Effector memory CD4-positive, alpha-beta T cell (primary cell): ENCODE measurements at regions not wholly inside any gene's neighbourhood (a gene's known extent, or its start where the extent isn't known, plus 50 kb on each side); places are given as distances from the start of the nearest gene placed in this dataset.
"Not testable (repeated sequence)": the region's sequence is repeated elsewhere in the genome, so short reads cannot be mapped to it uniquely, and the experiment has no call there.

Source experiments
- DNase-seq, 3 donors: peaks; one replicate each; pipeline ENCODE4 v3.0.0-alpha.2; 2020
- H3K27ac ChIP-seq: 2 replicates; pipeline ENCODE4 v1.7.0; 2013; ENCODE audit warnings: mild to moderate bottlenecking, low read length, moderate library complexity; ENCODE audit not compliant: insufficient read depth, poor library complexity, severe bottlenecking
- H3K27me3 ChIP-seq: replicated peaks from 2 replicates; pipeline ENCODE4 v1.7.0; 2013; ENCODE audit warnings: mild to moderate bottlenecking, low read length; ENCODE audit not compliant: insufficient read depth, control insufficient read depth, poor library complexity, severe bottlenecking
- H3K36me3 ChIP-seq: 2 replicates; pipeline ENCODE4 v1.7.0; 2013; ENCODE audit warnings: mild to moderate bottlenecking, low read length, moderate library complexity; ENCODE audit not compliant: control insufficient read depth, insufficient read depth
- H3K4me1 ChIP-seq: 2 replicates; pipeline ENCODE4 v1.7.0; 2013; ENCODE audit warnings: low read length, mild to moderate bottlenecking; ENCODE audit not compliant: control insufficient read depth, insufficient read depth, poor library complexity, severe bottlenecking
- H3K4me3 ChIP-seq: 2 replicates; pipeline ENCODE4 v1.7.0; 2013; ENCODE audit warnings: low read length, low read depth, mild to moderate bottlenecking; ENCODE audit not compliant: insufficient read depth, poor library complexity, severe bottlenecking
- H3K9me3 ChIP-seq: 2 replicates; pipeline ENCODE4 v1.7.0; 2013; ENCODE audit warnings: mild to moderate bottlenecking, low read length, moderate library complexity; ENCODE audit not compliant: control insufficient read depth

DNA sequence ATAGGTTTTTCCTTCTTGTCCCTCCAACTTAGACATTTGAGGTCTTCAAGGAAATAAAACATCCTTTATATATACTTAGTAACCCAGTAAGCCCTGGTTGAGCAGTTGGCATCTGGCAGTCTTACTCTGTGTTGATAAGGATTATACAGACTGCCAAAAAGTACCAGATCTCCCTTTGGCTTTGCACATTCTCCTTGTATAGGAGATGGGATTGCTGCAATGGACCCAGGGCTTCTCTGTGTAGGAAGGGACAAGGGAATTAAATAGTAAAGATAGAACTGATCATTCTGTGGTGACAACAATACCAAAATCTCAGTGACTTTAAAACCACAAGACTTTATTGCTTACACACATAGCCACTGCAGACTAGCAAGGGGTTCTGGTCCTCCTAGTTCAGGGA lies 180.1 kb upstream of the CCDC196 start:
- Histone ChIP-seq H3K9me3 (no peaks in the 10 kb centered on the region), H3K4me1 (no peaks in the 10 kb centered on the region), H3K27me3 (no peaks in the 10 kb centered on the region), H3K36me3 (no peaks in the 10 kb centered on the region), H3K4me3 (no peak overlapping the region), H3K27ac (no peak overlapping the region)
- DNase-seq: no peak

GRCh38 chr14:66311058-66311457 lies 175.1 kb upstream of the CCDC196 start:
- H3K27me3 ChIP-seq: no peaks in the 10 kb centered on the region
- no peak overlapping the region for H3K27ac ChIP-seq
- DNase-seq: no peak
- no peaks in the 10 kb centered on the region for H3K4me1 ChIP-seq
- no peak overlapping the region for H3K4me3 ChIP-seq
- no peaks in the 10 kb centered on the region for H3K36me3 ChIP-seq
- no peaks in the 10 kb centered on the region for H3K9me3 ChIP-seq

GRCh38 chr14:66311990-66312389 lies 174.2 kb upstream of the CCDC196 start:
- no peak for DNase-seq

GRCh38 chr14:66312451-66312850 lies 173.7 kb upstream of the CCDC196 start:
- no peak overlapping the region for H3K27ac ChIP-seq
- H3K27me3 ChIP-seq: no peaks in the 10 kb centered on the region
- no peak for DNase-seq
- no peaks in the 10 kb centered on the region for H3K9me3 ChIP-seq
- no peak overlapping the region for H3K4me3 ChIP-seq
- H3K36me3 ChIP-seq: no peaks in the 10 kb centered on the region
- H3K4me1 ChIP-seq: no peaks in the 10 kb centered on the region

More at GRCh38 chr14:66311990-66312389, 174.2 kb upstream of the CCDC196 start:
- Histone ChIP-seq H3K36me3 (no peaks in the 10 kb centered on the region), H3K4me3 (no peak overlapping the region), H3K27me3 (no peaks in the 10 kb centered on the region), H3K9me3 (no peaks in the 10 kb centered on the region), H3K4me1 (no peaks in the 10 kb centered on the region), H3K27ac (no peak overlapping the region)

DNA sequence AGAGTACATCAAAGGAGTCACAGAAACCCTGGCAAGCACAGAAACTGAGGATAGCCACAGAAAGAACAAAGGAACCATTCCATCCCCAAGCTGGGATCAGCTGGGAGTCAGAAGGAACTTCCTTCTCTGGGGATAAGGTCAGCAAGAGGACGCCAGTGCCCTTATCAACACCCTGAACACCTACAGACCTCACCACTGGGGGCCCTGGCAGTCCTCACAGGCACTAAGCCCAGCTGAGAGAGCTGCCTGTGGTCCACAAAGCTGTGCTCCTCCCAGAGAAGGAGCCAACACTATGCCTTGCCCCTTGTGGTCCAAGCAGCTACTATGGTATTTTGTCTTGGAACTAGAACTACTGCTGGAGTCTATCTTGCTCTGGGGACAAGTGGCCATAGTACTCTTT lies 171.1 kb upstream of the CCDC196 start:
- DNase-seq: no peak
- Histone ChIP-seq H3K4me1 (no peaks in the 10 kb centered on the region), H3K27ac (no peak overlapping the region), H3K27me3 (no peaks in the 10 kb centered on the region), H3K36me3 (no peaks in the 10 kb centered on the region), H3K4me3 (no peak overlapping the region), H3K9me3 (no peaks in the 10 kb centered on the region)

GRCh38 chr14:66315548-66315947 lies 170.6 kb upstream of the CCDC196 start:
- Histone ChIP-seq H3K27me3 (no peaks in the 10 kb centered on the region), H3K27ac (no peak overlapping the region), H3K36me3 (no peaks in the 10 kb centered on the region), H3K4me1 (no peaks in the 10 kb centered on the region), H3K9me3 (no peaks in the 10 kb centered on the region), H3K4me3 (no peak overlapping the region)
- no peak for DNase-seq

GRCh38 chr14:66322564-66322963 lies 163.6 kb upstream of the CCDC196 start:
- Histone ChIP-seq H3K36me3 (no peaks in the 10 kb centered on the region), H3K4me3 (no peak overlapping the region), H3K9me3 (no peaks in the 10 kb centered on the region), H3K27ac (no peak overlapping the region), H3K27me3 (no peaks in the 10 kb centered on the region), H3K4me1 (no peaks in the 10 kb centered on the region)
- no peak for DNase-seq

GRCh38 chr14:66330228-66330627 lies 155.9 kb upstream of the CCDC196 start:
- Histone ChIP-seq H3K27me3 (no peaks in the 10 kb centered on the region), H3K36me3 (no peaks in the 10 kb centered on the region), H3K9me3 (no peaks in the 10 kb centered on the region), H3K27ac (no peak overlapping the region), H3K4me1 (no peaks in the 10 kb centered on the region), H3K4me3 (no peak overlapping the region)
- no peak for DNase-seq

- no peaks in the 10 kb centered on the region for H3K36me3 ChIP-seq
- no peak for DNase-seq
- no peak overlapping the region for H3K4me3 ChIP-seq
- no peaks in the 10 kb centered on the region for H3K4me1 ChIP-seq
- H3K9me3 ChIP-seq: no peaks in the 10 kb centered on the region
- H3K27ac ChIP-seq: no peak overlapping the region
- no peaks in the 10 kb centered on the region for H3K27me3 ChIP-seq
These were observed 155.3 kb upstream of the CCDC196 start for GRCh38 chr14:66330916-66331315.

- not testable (repeated sequence) for H3K36me3 ChIP-seq, H3K9me3 ChIP-seq, DNase-seq, H3K27me3 ChIP-seq, H3K4me3 ChIP-seq, H3K4me1 ChIP-seq, H3K27ac ChIP-seq
These were observed 152.9 kb upstream of the CCDC196 start for GRCh38 chr14:66333293-66333692.

DNA sequence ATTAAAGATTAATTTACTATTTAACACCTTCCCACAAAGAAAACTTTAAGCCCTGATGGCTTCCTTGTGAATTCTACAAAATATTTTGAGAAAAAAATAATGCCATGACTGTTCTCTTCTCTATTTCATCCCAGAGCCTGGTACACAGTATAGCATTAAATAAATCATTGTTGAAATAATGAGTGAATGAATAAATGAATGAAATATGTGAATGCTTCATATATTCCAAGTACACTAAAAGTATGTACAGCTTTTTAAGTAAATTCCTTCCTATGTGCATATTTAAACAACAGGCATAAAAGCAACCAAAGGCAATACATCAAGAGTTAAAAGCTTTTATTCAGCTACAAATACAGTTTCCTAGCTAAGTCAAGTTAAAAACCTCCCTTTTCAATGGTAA lies 144.9 kb upstream of the CCDC196 start:
- no peak overlapping the region for H3K4me3 ChIP-seq
- no peaks in the 10 kb centered on the region for H3K9me3 ChIP-seq
- H3K27ac ChIP-seq: no peak overlapping the region
- no peaks in the 10 kb centered on the region for H3K27me3 ChIP-seq
- no peaks in the 10 kb centered on the region for H3K36me3 ChIP-seq
- no peak for DNase-seq
- no peaks in the 10 kb centered on the region for H3K4me1 ChIP-seq
